Esophagus mucosa (tissue), 1 donor: ENCODE measurements at regions not wholly inside any gene's neighbourhood (a gene's known extent, or its start where the extent isn't known, plus 50 kb on each side); places are given as distances from the start of the nearest gene placed in this dataset.
"Not testable (repeated sequence)": the region's sequence is repeated elsewhere in the genome, so short reads cannot be mapped to it uniquely, and the experiment has no call there.

Experiments
- ATAC-seq: fragments of 200-7000 bp; cut with Tn5 transposase; one replicate; pipeline ENCODE4 v1.9.1; 2020
- donor health status: DM: yes; HTN: yes; CAD: no.

- no peak for ATAC-seq
These were observed 69.5 kb upstream of the KCNAB1 start for GRCh38 chr3:156050918-156051317.

DNA sequence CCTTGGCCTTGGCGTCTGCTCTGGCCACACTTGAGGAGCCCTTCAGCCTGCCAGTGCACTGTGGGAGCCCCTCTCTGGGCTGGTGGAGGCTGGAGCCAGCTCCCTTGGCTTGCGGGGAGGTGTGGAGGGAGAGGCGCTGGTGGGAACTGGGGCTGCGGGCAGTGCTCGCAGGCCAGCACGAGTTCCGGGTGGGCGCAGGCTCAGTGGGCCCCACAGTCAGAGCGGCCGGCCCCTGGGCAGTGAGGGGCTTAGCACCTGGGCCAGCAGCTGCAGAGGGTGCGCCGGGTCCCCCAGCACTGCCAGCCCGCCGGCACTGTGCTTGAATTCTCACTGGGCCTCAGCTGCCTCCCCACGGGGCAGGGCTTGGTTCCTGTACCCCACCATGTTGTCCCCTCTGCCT lies 68.7 kb upstream of the KCNAB1 start:
- ATAC-seq, result no peak

DNA sequence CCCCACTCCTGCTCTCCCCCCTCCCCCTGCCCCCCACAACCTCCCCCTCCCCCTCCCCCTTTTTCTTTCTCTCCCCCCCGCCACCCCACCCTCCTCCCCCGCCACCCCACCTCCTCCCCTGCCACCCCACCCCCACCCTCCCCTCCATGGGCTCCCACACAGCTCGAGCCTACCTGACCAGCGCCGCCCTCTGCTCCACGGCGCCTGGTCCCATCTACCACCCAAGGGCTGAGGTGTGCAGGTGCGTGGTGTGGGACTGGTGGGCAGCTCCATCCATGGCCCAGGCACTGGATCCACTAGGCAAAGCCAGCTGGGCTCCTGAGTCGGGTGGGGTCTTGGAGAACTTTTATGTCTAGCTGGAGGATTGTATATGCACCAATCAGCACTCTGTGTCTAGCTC lies 68.3 kb upstream of the KCNAB1 start:
- no peak for ATAC-seq

DNA sequence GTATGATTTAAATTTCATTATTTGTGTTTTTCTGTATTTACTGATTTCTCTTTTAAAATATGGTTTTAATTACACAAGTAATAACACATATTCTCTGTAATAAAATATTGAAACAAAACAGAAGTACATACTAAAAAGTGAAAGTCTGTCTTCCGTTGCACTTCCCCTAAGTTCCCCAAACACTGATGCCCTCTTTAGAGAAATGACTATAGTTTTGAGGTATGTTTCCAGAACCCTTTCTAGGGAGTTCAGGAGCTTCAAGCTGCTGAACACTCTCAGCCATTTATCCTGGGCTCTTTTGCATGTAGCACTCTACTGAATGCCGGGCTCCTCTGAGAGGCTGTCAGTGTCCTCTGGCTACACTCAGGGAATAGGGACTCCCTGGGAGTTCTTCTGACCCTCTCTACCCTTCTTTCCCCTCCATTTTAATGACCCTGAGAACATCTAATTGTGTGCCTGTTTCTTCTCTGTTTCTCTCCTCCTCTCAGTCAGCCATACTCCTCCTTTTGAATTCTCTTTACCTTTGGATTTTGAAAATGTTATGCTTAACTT lies 60.4 kb upstream of the KCNAB1 start:
- no peak for ATAC-seq

DNA sequence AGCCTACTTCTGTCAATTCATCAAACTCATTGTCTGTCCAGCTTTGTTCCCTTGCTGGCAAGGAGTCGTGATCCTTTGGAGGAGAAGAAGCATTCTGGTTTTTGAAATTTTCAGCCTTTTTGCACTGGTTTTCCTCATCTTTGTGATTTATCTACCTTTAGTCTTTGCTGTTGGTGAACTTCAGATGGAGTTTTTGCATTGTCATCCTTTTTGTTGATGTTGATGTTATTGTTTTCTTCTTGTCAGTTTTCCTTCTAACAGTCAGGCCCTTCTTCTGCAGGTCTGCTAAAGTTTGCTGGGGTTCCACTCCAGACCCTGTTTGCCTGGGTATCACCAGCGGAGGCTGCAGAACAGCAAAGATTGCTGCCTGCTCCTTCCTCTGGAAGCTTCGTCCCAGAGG lies 52.2 kb upstream of the KCNAB1 start:
- ATAC-seq, result not testable (repeated sequence)

DNA sequence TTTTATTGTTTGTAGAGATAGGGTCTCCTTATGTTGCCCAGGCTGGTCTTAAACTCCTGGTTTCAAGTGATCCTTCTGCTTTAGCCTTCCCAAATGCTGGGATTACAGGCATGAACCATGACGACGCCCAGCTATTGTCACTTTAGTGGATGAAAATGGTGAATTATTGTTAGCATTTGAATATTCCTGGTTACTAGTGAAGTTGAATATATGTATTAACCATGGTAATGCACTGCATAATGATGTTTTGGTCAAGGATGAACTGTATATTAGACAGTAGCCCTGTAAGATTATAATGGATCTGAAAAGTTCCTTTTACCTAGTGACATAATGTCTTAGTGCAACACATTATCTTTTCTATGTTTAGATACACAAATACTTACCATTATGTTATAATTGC lies 50.4 kb upstream of the KCNAB1 start:
- no peak for ATAC-seq
